AG04450 (cell line): ENCODE measurements at regions not wholly inside any gene's neighbourhood (a gene's known extent, or its start where the extent isn't known, plus 50 kb on each side); places are given as distances from the start of the nearest gene placed in this dataset.

Source experiments
- CTCF ChIA-PET: fragments of 300-600, 350-600 bp; formaldehyde crosslinking; extraction: SDS; loops from one replicate; lab custom pipeline; 2022; ENCODE audit warnings: antibody characterized with exemption, inconsistent platforms; lab: Charles Lee
- POLR2A ChIA-PET: fragments of 350-600 bp; formaldehyde crosslinking; extraction: SDS; loops from one replicate; lab custom pipeline; 2021; ENCODE audit warnings: antibody characterized with exemption, inconsistent platforms; lab: Yijun Ruan, JAX
- DNase-seq: peaks from one replicate; pipeline ENCODE4 v3.0.0-alpha.2; 2011; ENCODE audit warnings: low read depth, low spot score
- H3K27ac ChIP-seq: one replicate; pipeline ENCODE4 v1.5.1; 2012; ENCODE audit warnings: low read depth, low read length, control low read depth
- H3K27me3 ChIP-seq: one replicate; pipeline ENCODE4 v1.6.0; 2012; ENCODE audit warnings: low read length; ENCODE audit not compliant: control insufficient read depth, insufficient read depth
- H3K4me3 ChIP-seq: 2 replicates; pipeline ENCODE4 v1.5.1; 2011; ENCODE audit warnings: mild to moderate bottlenecking, low read depth, low read length, control low read depth
- H3K9me3 ChIP-seq: 2 replicates; pipeline ENCODE4 v1.5.1; 2012; ENCODE audit warnings: low read length; ENCODE audit not compliant: control insufficient read depth, insufficient read depth
- CTCF ChIP-seq: IDR thresholded peaks from 2 replicates; pipeline ENCODE4 v1.5.1; 2011; ENCODE audit warnings: low read depth, low read length, control low read depth, inconsistent platforms

- DNase-seq = no peak
- Histone ChIP-seq H3K27me3 (no peaks in the 10 kb centered on the region), H3K4me3 (no peak overlapping the region), H3K27ac (no peak overlapping the region), H3K9me3 (peaks cover 14% of the 10 kb centered on the region; the same call in 1 of the 2 replicates)
- ChIA-PET POLR2A (no interaction called here), CTCF (no interaction called here)
- TF ChIP-seq CTCF = no peak
These were observed 99.2 kb upstream of the CDH8 start for GRCh38 chr16:62135446-62135845.

- no peaks in the 10 kb centered on the region for H3K27me3 ChIP-seq
- H3K4me3 ChIP-seq = no peak overlapping the region
- H3K27ac ChIP-seq = no peak overlapping the region
- CTCF ChIA-PET = no interaction called here
- peaks cover 17% of the 10 kb centered on the region; the same call in 1 of the 2 replicates for H3K9me3 ChIP-seq
- POLR2A ChIA-PET = no interaction called here
- TF ChIP-seq CTCF = no peak
- no peak for DNase-seq
These were observed 93.9 kb upstream of the CDH8 start for GRCh38 chr16:62130101-62130500.

GRCh38 chr16:62105244-62105643 is 69.0 kb upstream of the CDH8 start:
- H3K27me3 ChIP-seq = no peaks in the 10 kb centered on the region
- ChIA-PET POLR2A (no interaction called here), CTCF (no interaction called here)
- H3K9me3 ChIP-seq = peaks cover 2% of the 10 kb centered on the region; the same call in 1 of the 2 replicates
- no peak overlapping the region for H3K27ac ChIP-seq
- DNase-seq = no peak
- H3K4me3 ChIP-seq = no peak overlapping the region
- TF ChIP-seq CTCF = no peak

GRCh38 chr16:62102588-62102987 is 66.3 kb upstream of the CDH8 start:
- peaks cover 2% of the 10 kb centered on the region; the same call in 1 of the 2 replicates for H3K9me3 ChIP-seq
- TF ChIP-seq CTCF = no peak
- ChIA-PET CTCF (no interaction called here), POLR2A (no interaction called here)
- H3K4me3 ChIP-seq = no peak overlapping the region
- H3K27me3 ChIP-seq = no peaks in the 10 kb centered on the region
- DNase-seq = no peak
- H3K27ac ChIP-seq = no peak overlapping the region

GRCh38 chr16:62100651-62101050 is 64.4 kb upstream of the CDH8 start:
- H3K27me3 ChIP-seq = no peaks in the 10 kb centered on the region
- H3K4me3 ChIP-seq = no peak overlapping the region
- H3K27ac ChIP-seq = no peak overlapping the region
- DNase-seq = no peak
- POLR2A ChIA-PET = no interaction called here
- no peak for TF ChIP-seq CTCF
- CTCF ChIA-PET = no interaction called here
- peaks cover 2% of the 10 kb centered on the region; the same call in 1 of the 2 replicates for H3K9me3 ChIP-seq
